ENCODE measurements at regions not wholly inside any gene's neighbourhood (a gene's known extent, or its start where the extent isn't known, plus 50 kb on each side); places are given as distances from the start of the nearest gene placed in this dataset.

- TF ChIP-seq ZBTB7A (IDR thresholded peaks at IDR 0.05; ENCODE audit: low read depth) (no peak), MAX (IDR thresholded peaks at IDR 0.05) (no peak), EP300 (IDR thresholded peaks at IDR 0.05; ENCODE audit: borderline replicate concordance) (no peak), CEBPB (IDR thresholded peaks at IDR 0.05) (no peak), RAD21 (IDR thresholded peaks at IDR 0.05; ENCODE audit: low read depth) (no peak), NFIC (IDR thresholded peaks at IDR 0.05) (no peak), TAF1 (IDR thresholded peaks at IDR 0.05; ENCODE audit: low read depth) (no peak), TEAD4 (IDR thresholded peaks at IDR 0.05) (no peak), REST (IDR thresholded peaks at IDR 0.05; ENCODE audit: low read depth) (no peak)
Observed at GRCh38 chr13:23505007-23505406, 65.2 kb upstream of the TNFRSF19 start.

All from Ishikawa (cell line).